ENCODE measurements at regions not wholly inside any gene's neighbourhood (a gene's known extent, or its start where the extent isn't known, plus 50 kb on each side); places are given as distances from the start of the nearest gene placed in this dataset.

- TF ChIP-seq TCF3 (IDR thresholded peaks at IDR 0.05; ENCODE audit: borderline replicate concordance, insufficient read depth, low read depth, low read length) (no peak), NR2C1 (IDR thresholded peaks at IDR 0.05) (no peak), NFYB (IDR thresholded peaks at IDR 0.05; ENCODE audit: insufficient read depth, low read depth, low read length) (no peak), KAT2A (conservative IDR thresholded peaks at IDR 0.05; ENCODE audit: control insufficient read depth, low read depth, low read length) (no peak)
Measured at GRCh38 chrX:68915778-68916177, 87.0 kb downstream of the EFNB1 start (continued).

- CTCF ChIA-PET = no interaction called here
- Histone ChIP-seq H3K9me3 (replicated peaks; ENCODE audit: control insufficient read depth, insufficient read depth, low read length) (no peaks in the 10 kb centered on the region), H3K27me3 (replicated peaks in 1 of 2; ENCODE audit: control insufficient read depth in 2 of 2, insufficient read depth in 2 of 2, low read length in 1 of 2) (no peaks in the 10 kb centered on the region; a peak in 1 of 4 replicates), H3K4me1 (ENCODE audit: control insufficient read depth, insufficient read depth, low read length) (no peaks in the 10 kb centered on the region), H4K20me1 (ENCODE audit: control insufficient read depth, insufficient read depth) (no peaks in the 10 kb centered on the region), H3K79me2 (ENCODE audit: control insufficient read depth, insufficient read depth, low read length) (no peaks in the 10 kb centered on the region), H3K9ac (ENCODE audit: control insufficient read depth, insufficient read depth, low read length) (no peak overlapping the region), H2AFZ (ENCODE audit: control insufficient read depth, low read depth, low read length) (no peak overlapping the region), H3K36me3 (ENCODE audit: control insufficient read depth in 2 of 2, insufficient read depth in 2 of 2, low read length in 1 of 2) (no peaks in the 10 kb centered on the region), H3K27ac (ENCODE audit: control insufficient read depth, insufficient read depth) (no peak overlapping the region), H3K4me2 (ENCODE audit: control insufficient read depth, insufficient read depth) (no peak overlapping the region), H3K4me3 (no peak overlapping the region)
- no peak for ATAC-seq
- no peak for DNase-seq (ENCODE audit: low read depth, low spot score)
- in situ Hi-C loops (cut with MboI) (no loop called here), intact Hi-C loops (cut with micrococcal nuclease; ENCODE audit: unreplicated experiment) (no loop called here)
- SMC1A ChIA-PET (ENCODE audit: uncharacterized antibody, unreplicated experiment) = no interaction called here
- WGBS (ENCODE audit: insufficient coverage, insufficient replicate concordance, low lambda C conversion rate, missing lambda C conversion rate) = 25% methylated on average over 8 of the region's 8 CpGs
- TF ChIP-seq ASH2L (IDR thresholded peaks at IDR 0.05; ENCODE audit: borderline replicate concordance, low read depth) (no peak), ELK1 (IDR thresholded peaks at IDR 0.05; ENCODE audit: low read depth, low read length) (no peak), SRF (IDR thresholded peaks at IDR 0.05; ENCODE audit: low read depth in 2 of 2, low read length in 2 of 2) (no peak), FOXM1 (IDR thresholded peaks at IDR 0.05; ENCODE audit: low read depth, low read length) (no peak), RFX5 (IDR thresholded peaks at IDR 0.05; ENCODE audit: low read depth, low read length) (no peak), WRNIP1 (IDR thresholded peaks at IDR 0.05; ENCODE audit: borderline replicate concordance, low read depth, low read length) (no peak), MYB (IDR thresholded peaks at IDR 0.05; ENCODE audit: borderline replicate concordance, low read depth, low read length) (no peak), PAX8 (IDR thresholded peaks at IDR 0.05) (no peak)
- RAD21 ChIA-PET (ENCODE audit: unreplicated experiment) = no interaction called here
- no peak for FAIRE-seq
- BruUV-seq (replicated peaks) = no TSS peak
- POLR2A ChIA-PET = no interaction called here
Measured at GRCh38 chrX:68914479-68914946, 85.7 kb downstream of the EFNB1 start.

Data from GM12878 (cell line).